ENCODE measurements at regions not wholly inside any gene's neighbourhood (a gene's known extent, or its start where the extent isn't known, plus 50 kb on each side); places are given as distances from the start of the nearest gene placed in this dataset.

DNA sequence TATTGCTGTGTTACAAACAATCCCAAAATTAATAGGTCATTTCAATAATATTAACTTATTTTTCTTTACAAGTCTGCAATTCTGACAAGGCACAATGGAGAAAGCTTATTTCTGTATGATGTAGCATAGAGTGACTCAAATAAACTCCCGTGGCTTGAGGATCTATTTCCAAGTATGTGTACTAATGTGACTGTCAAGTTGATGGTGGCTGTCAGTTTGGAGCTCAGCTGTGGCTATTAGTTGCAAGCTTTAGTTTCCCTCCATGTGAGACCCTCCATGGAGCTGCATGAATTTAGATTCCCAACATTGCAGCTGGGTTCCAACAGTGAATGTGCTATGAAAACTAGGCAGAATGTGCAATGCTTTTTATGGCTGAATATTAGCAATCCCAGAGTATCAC is 515.5 kb upstream of the GBE1 start:
- Histone ChIP-seq H3K4me1 (ENCODE audit: control insufficient read depth in 1 of 2, extremely low read depth in 1 of 2, insufficient read depth in 2 of 2, low read length in 2 of 2) (no peaks in the 10 kb centered on the region), H3K27me3 (replicated peaks in 1 of 2; ENCODE audit: control insufficient read depth in 2 of 2, extremely low read depth in 1 of 2, insufficient read depth in 2 of 2, low read length in 1 of 2) (no peaks in the 10 kb centered on the region), H3K9me3 (no peaks in the 10 kb centered on the region), H3K4me3 (ENCODE audit: control insufficient read depth in 1 of 2, extremely low read depth in 1 of 2, low read length in 1 of 2) (no peak overlapping the region), H3K36me3 (ENCODE audit: control insufficient read depth in 2 of 2, extremely low read depth in 1 of 2, insufficient read depth in 1 of 2, low read length in 1 of 2) (no peaks in the 10 kb centered on the region), H3K27ac (ENCODE audit: low read length) (no peak overlapping the region)
- ChIA-PET POLR2A (no interaction called here), CTCF (no interaction called here)
- DNase-seq: no peak
- 71% methylated on average over 1 of the region's 1 CpG for WGBS (ENCODE audit: insufficient coverage)
- Mint-ChIP-seq H3K4me3 (no peak overlapping the region), H3K27ac (no peak overlapping the region), H3K9me3 (peaks cover 7 to 22% (median 8%) of the 10 kb centered on the region in 3 donors), H3K36me3 (no peaks in the 10 kb centered on the region), H3K27me3 (no peaks in the 10 kb centered on the region), H3K4me1 (no peaks in the 10 kb centered on the region)
- no peak for ATAC-seq (replicated peaks in 1 of 4)

DNA sequence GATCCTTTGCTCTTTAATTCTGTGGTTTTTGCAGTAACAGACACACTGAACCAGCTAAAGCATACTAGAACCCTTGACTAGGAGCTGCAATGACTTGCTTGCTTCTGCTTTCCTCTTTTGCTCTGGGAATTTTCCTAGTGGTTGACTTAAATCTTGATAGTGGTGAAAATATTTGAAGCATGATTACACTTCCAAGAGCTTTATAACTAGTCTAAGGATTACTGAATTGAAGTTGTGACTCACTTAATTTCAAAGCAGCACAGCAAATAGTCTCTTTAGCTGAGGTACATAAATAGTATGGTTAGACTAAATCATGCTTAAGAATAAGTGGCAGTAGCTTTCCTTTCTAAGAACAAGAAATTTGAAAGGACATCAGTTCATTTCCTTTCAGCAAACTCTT is 513.5 kb upstream of the GBE1 start:
- peaks cover 8 to 27% (median 15%) of the 10 kb centered on the region in 3 donors for H3K9me3 Mint-ChIP-seq
- POLR2A ChIA-PET: no interaction called here
- no peaks in the 10 kb centered on the region for H3K9me3 ChIP-seq
- CTCF ChIA-PET: no interaction called here
- no peak overlapping the region for H3K27ac Mint-ChIP-seq
- DNase-seq (no peak), ATAC-seq (replicated peaks in 1 of 4) (no peak)
- H3K4me1 ChIP-seq (ENCODE audit: control insufficient read depth in 1 of 2, extremely low read depth in 1 of 2, insufficient read depth in 2 of 2, low read length in 2 of 2): no peaks in the 10 kb centered on the region
- H3K27me3 Mint-ChIP-seq: no peaks in the 10 kb centered on the region
- H3K36me3 Mint-ChIP-seq: no peaks in the 10 kb centered on the region
- H3K4me3 ChIP-seq (ENCODE audit: control insufficient read depth in 1 of 2, extremely low read depth in 1 of 2, low read length in 1 of 2): no peak overlapping the region
- H3K27ac ChIP-seq (ENCODE audit: low read length): no peak overlapping the region
- no peaks in the 10 kb centered on the region for H3K27me3 ChIP-seq (replicated peaks in 1 of 2; ENCODE audit: control insufficient read depth in 2 of 2, extremely low read depth in 1 of 2, insufficient read depth in 2 of 2, low read length in 1 of 2)
- no peaks in the 10 kb centered on the region for H3K4me1 Mint-ChIP-seq
- H3K4me3 Mint-ChIP-seq: no peak overlapping the region
- H3K36me3 ChIP-seq (ENCODE audit: control insufficient read depth in 2 of 2, extremely low read depth in 1 of 2, insufficient read depth in 1 of 2, low read length in 1 of 2): no peaks in the 10 kb centered on the region

DNA sequence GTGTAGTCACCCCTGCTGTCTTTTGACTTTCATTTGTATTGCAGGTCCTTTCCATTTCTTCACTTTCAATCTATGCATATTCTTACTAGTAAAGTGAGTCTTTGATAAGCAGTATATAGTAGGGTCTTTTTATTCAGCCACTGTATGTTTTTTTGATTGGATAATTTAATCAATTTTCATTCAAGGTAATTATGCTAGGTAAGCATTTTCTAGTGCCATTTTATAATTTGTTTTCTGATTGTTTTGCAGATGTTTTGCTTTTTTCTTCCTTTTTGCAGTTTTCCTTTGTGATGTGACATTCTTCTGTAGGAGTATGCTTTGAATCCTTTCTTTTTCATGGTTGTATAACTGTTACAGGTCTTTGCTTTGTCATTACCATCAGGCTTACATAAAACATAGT is 504.3 kb upstream of the GBE1 start:
- Histone ChIP-seq H3K27me3 (replicated peaks in 1 of 2; ENCODE audit: control insufficient read depth in 2 of 2, extremely low read depth in 1 of 2, insufficient read depth in 2 of 2, low read length in 1 of 2) (no peaks in the 10 kb centered on the region), H3K9me3 (no peaks in the 10 kb centered on the region), H3K36me3 (ENCODE audit: control insufficient read depth in 2 of 2, extremely low read depth in 1 of 2, insufficient read depth in 1 of 2, low read length in 1 of 2) (no peaks in the 10 kb centered on the region), H3K27ac (ENCODE audit: low read length) (no peak overlapping the region), H3K4me3 (ENCODE audit: control insufficient read depth in 1 of 2, extremely low read depth in 1 of 2, low read length in 1 of 2) (no peak overlapping the region), H3K4me1 (ENCODE audit: control insufficient read depth in 1 of 2, extremely low read depth in 1 of 2, insufficient read depth in 2 of 2, low read length in 2 of 2) (no peaks in the 10 kb centered on the region)
- POLR2A ChIA-PET: no interaction called here
- H3K9me3 Mint-ChIP-seq: peaks cover 3 to 15% (median 9%) of the 10 kb centered on the region in 3 donors
- H3K27me3 Mint-ChIP-seq: no peaks in the 10 kb centered on the region
- H3K36me3 Mint-ChIP-seq: no peaks in the 10 kb centered on the region
- H3K27ac Mint-ChIP-seq: no peak overlapping the region
- H3K4me1 Mint-ChIP-seq: no peaks in the 10 kb centered on the region
- DNase-seq (no peak), ATAC-seq (replicated peaks in 1 of 4) (no peak)
- CTCF ChIA-PET: interaction anchor here in 1 of 2 donors (0.5 kb wide), 1 partner anchor 622 kb away, joined by 3 read pairs; no protein-coding TSS in a partner anchor
- H3K4me3 Mint-ChIP-seq: no peak overlapping the region

DNA sequence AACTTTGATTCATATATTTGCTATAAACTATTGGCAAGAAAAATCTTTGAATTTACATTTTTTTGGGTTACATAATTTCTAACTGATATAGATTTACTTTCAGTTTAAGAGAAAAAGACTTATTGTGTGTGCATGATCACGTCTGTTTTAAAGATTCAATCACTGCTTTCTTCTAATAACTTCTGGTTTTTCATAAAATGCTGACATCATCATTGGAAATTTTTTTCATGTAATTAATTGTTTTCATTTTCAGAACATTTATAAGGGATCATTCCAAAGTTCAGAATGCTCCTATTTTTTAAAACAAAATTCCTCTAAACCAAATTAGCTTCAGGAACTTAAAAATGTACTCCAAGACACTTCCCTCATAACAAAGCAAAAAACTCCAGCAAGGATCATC is 500.7 kb upstream of the GBE1 start:
- H3K27ac ChIP-seq (ENCODE audit: low read length): no peak overlapping the region
- H3K36me3 Mint-ChIP-seq: no peaks in the 10 kb centered on the region
- H3K4me3 Mint-ChIP-seq: no peak overlapping the region
- H3K27me3 ChIP-seq (replicated peaks in 1 of 2; ENCODE audit: control insufficient read depth in 2 of 2, extremely low read depth in 1 of 2, insufficient read depth in 2 of 2, low read length in 1 of 2): no peaks in the 10 kb centered on the region
- H3K9me3 Mint-ChIP-seq: peaks cover 0 to 10% (median 4%) of the 10 kb centered on the region in 3 donors
- no peaks in the 10 kb centered on the region for H3K4me1 ChIP-seq (ENCODE audit: control insufficient read depth in 1 of 2, extremely low read depth in 1 of 2, insufficient read depth in 2 of 2, low read length in 2 of 2)
- no peak for DNase-seq
- no peak overlapping the region for H3K27ac Mint-ChIP-seq
- ChIA-PET POLR2A (interaction anchor here in 1 of 2 donors (0.6 kb wide), 1 partner anchor 146 kb away, joined by 5 read pairs; no protein-coding TSS in a partner anchor), CTCF (no interaction called here)
- no peaks in the 10 kb centered on the region for H3K4me1 Mint-ChIP-seq
- WGBS (ENCODE audit: insufficient coverage): no CpG with 5 or more reads among the region's 1 CpG
- ATAC-seq (replicated peaks in 1 of 4): no peak
- H3K4me3 ChIP-seq (ENCODE audit: control insufficient read depth in 1 of 2, extremely low read depth in 1 of 2, low read length in 1 of 2): no peak overlapping the region
- H3K9me3 ChIP-seq: no peaks in the 10 kb centered on the region
- no peaks in the 10 kb centered on the region for H3K27me3 Mint-ChIP-seq
- H3K36me3 ChIP-seq (ENCODE audit: control insufficient read depth in 2 of 2, extremely low read depth in 1 of 2, insufficient read depth in 1 of 2, low read length in 1 of 2): no peaks in the 10 kb centered on the region

DNA sequence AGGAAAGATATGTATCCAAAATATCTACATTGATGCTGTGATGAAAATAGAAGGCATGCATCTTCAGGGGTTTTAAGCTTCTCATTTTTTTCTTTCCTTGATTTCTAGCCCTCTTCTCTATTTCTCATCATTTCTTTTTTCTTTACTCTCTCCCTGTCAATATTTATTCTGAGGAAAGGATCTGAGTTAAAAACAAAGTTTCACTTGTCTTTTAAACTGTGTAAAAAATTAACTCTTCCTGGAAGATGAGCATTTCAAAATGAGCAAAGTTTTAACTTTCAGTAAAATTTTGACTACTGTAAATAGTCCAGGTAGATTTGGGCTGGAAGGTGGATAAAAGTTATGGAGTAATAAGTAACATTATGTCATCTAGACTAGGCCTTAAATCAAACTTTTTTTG is 500.2 kb upstream of the GBE1 start:
- H3K9me3 ChIP-seq: no peaks in the 10 kb centered on the region
- ChIA-PET CTCF (no interaction called here), POLR2A (no interaction called here)
- Mint-ChIP-seq H3K36me3 (no peaks in the 10 kb centered on the region), H3K9me3 (peaks cover 0 to 13% (median 4%) of the 10 kb centered on the region in 3 donors), H3K27ac (no peak overlapping the region), H3K4me3 (no peak overlapping the region), H3K4me1 (no peaks in the 10 kb centered on the region), H3K27me3 (no peaks in the 10 kb centered on the region)
- no peaks in the 10 kb centered on the region for H3K4me1 ChIP-seq (ENCODE audit: control insufficient read depth in 1 of 2, extremely low read depth in 1 of 2, insufficient read depth in 2 of 2, low read length in 2 of 2)
- no peak for DNase-seq
- no peak for ATAC-seq (replicated peaks in 1 of 4)
- H3K4me3 ChIP-seq (ENCODE audit: control insufficient read depth in 1 of 2, extremely low read depth in 1 of 2, low read length in 1 of 2): no peak overlapping the region
- no peak overlapping the region for H3K27ac ChIP-seq (ENCODE audit: low read length)
- no peaks in the 10 kb centered on the region for H3K36me3 ChIP-seq (ENCODE audit: control insufficient read depth in 2 of 2, extremely low read depth in 1 of 2, insufficient read depth in 1 of 2, low read length in 1 of 2)
- no peaks in the 10 kb centered on the region for H3K27me3 ChIP-seq (replicated peaks in 1 of 2; ENCODE audit: control insufficient read depth in 2 of 2, extremely low read depth in 1 of 2, insufficient read depth in 2 of 2, low read length in 1 of 2)

DNA sequence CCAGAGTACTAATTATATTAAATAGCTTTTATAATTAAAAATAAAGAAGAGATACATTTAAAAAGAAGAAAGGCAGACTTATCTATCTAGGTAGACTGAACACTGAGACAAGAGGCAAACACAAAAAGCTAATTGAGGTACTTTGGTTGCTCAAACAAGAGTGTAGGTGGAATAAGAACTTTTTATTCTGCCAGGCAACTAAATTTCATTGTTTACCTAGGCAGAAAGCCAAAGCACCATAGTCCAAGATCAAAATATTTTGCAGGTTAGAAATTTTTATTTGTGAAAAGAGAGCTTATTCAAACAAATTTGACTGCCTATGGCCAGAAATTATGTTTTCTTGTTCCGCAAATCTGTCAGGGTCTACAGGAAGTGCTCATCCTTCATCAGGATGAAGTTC is 499.6 kb upstream of the GBE1 start:
- no peaks in the 10 kb centered on the region for H3K36me3 ChIP-seq (ENCODE audit: control insufficient read depth in 2 of 2, extremely low read depth in 1 of 2, insufficient read depth in 1 of 2, low read length in 1 of 2)
- no peaks in the 10 kb centered on the region for H3K27me3 ChIP-seq (replicated peaks in 1 of 2; ENCODE audit: control insufficient read depth in 2 of 2, extremely low read depth in 1 of 2, insufficient read depth in 2 of 2, low read length in 1 of 2)
- DNase-seq (no peak), ATAC-seq (replicated peaks in 1 of 4) (no peak)
- no peak overlapping the region for H3K27ac ChIP-seq (ENCODE audit: low read length)
- no peak overlapping the region for H3K4me3 Mint-ChIP-seq
- POLR2A ChIA-PET: no interaction called here
- H3K36me3 Mint-ChIP-seq: no peaks in the 10 kb centered on the region
- H3K9me3 Mint-ChIP-seq: peaks cover 0 to 13% (median 4%) of the 10 kb centered on the region in 3 donors
- CTCF ChIA-PET: no interaction called here
- H3K4me1 Mint-ChIP-seq: no peaks in the 10 kb centered on the region
- no peaks in the 10 kb centered on the region for H3K27me3 Mint-ChIP-seq
- H3K9me3 ChIP-seq: no peaks in the 10 kb centered on the region
- H3K4me3 ChIP-seq (ENCODE audit: control insufficient read depth in 1 of 2, extremely low read depth in 1 of 2, low read length in 1 of 2): no peak overlapping the region
- no peak overlapping the region for H3K27ac Mint-ChIP-seq
- 100% methylated on average over 1 of the region's 1 CpG for WGBS (ENCODE audit: insufficient coverage)
- no peaks in the 10 kb centered on the region for H3K4me1 ChIP-seq (ENCODE audit: control insufficient read depth in 1 of 2, extremely low read depth in 1 of 2, insufficient read depth in 2 of 2, low read length in 2 of 2)

DNA sequence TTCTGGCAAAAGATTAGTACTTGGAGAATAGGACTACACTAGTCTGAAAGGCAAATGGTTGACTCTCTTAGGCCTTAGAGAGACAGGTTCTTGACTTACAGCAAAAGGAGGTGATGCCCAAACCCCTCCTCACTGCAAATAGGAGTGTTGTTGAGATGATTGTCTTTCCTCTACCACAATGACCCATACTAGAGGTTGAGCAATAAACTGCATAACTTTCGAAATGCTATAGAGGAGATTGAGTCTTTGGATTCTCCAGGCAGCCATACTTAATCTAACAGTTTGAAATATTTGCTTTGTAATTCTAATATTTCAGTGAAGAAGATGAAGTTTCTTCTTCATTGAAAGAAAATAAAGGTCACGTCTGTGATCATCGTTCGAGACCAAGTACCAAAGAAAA is 498.5 kb upstream of the GBE1 start:
- H3K27me3 Mint-ChIP-seq: no peaks in the 10 kb centered on the region

More for the DNA sequence above, 498.5 kb upstream of the GBE1 start:
- WGBS (ENCODE audit: insufficient coverage): 80% methylated on average over 1 of the region's 4 CpGs
- Mint-ChIP-seq H3K27ac (no peak overlapping the region), H3K4me1 (no peaks in the 10 kb centered on the region), H3K9me3 (peaks cover 0 to 9% (median 4%) of the 10 kb centered on the region in 3 donors), H3K4me3 (no peak overlapping the region), H3K36me3 (no peaks in the 10 kb centered on the region)
- Histone ChIP-seq H3K36me3 (ENCODE audit: control insufficient read depth in 2 of 2, extremely low read depth in 1 of 2, insufficient read depth in 1 of 2, low read length in 1 of 2) (no peaks in the 10 kb centered on the region), H3K4me3 (ENCODE audit: control insufficient read depth in 1 of 2, extremely low read depth in 1 of 2, low read length in 1 of 2) (no peak overlapping the region), H3K27ac (ENCODE audit: low read length) (no peak overlapping the region), H3K4me1 (ENCODE audit: control insufficient read depth in 1 of 2, extremely low read depth in 1 of 2, insufficient read depth in 2 of 2, low read length in 2 of 2) (no peaks in the 10 kb centered on the region), H3K27me3 (replicated peaks in 1 of 2; ENCODE audit: control insufficient read depth in 2 of 2, extremely low read depth in 1 of 2, insufficient read depth in 2 of 2, low read length in 1 of 2) (no peaks in the 10 kb centered on the region), H3K9me3 (no peaks in the 10 kb centered on the region)
- DNase-seq (no peak), ATAC-seq (replicated peaks in 1 of 4) (no peak)
- CTCF ChIA-PET: no interaction called here
- POLR2A ChIA-PET: no interaction called here
